ENCODE measurements at regions not wholly inside any gene's neighbourhood (a gene's known extent, or its start where the extent isn't known, plus 50 kb on each side); places are given as distances from the start of the nearest gene placed in this dataset.

DNA sequence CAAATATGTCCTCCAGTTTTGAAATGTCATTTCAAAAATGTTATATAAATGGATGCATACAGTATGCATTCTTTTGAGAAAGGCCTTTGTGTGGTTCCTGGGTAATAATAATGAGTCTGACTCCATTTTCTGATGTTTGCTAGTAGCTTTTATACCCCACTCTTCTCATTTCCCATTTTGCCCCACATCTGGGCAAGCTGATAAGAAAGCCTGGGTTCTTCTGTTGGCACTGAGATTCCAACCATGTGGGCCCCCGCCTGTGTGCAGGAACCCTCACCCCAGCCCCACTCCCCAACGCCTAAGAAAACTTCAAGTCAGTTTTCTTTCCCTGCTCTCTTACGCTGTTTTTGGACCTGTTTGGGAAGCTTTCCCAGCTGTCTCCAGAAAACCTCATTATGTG is 89.4 kb downstream of the SNX18 start:
- H3K4me3 ChIP-seq (replicated peaks in 1 of 2; ENCODE audit: low read depth in 1 of 2, low read length in 2 of 2), result no peak overlapping the region
- H2AFZ ChIP-seq (ENCODE audit: low read depth, low read length, poor library complexity, severe bottlenecking), result no peak overlapping the region
- intact Hi-C loops (cut with micrococcal nuclease), result no loop called here
- ATAC-seq (no peak), DNase-seq (ENCODE audit: low read depth, low spot score) (no peak)
- H3K9me3 ChIP-seq (ENCODE audit: control insufficient read depth in 1 of 2, insufficient read depth in 1 of 2, low read depth in 1 of 2, low read length in 2 of 2), result no peaks in the 10 kb centered on the region
- no peaks in the 10 kb centered on the region; a peak in 1 of 4 replicates for H3K4me1 ChIP-seq (ENCODE audit: control insufficient read depth in 1 of 2, insufficient read depth in 2 of 2, low read length in 2 of 2)
- H3K27me3 ChIP-seq (ENCODE audit: insufficient read depth, low read length), result no peaks in the 10 kb centered on the region
- H3K4me2 ChIP-seq (ENCODE audit: low read length), result no peak overlapping the region
- H3K36me3 ChIP-seq (ENCODE audit: control insufficient read depth in 1 of 2, insufficient read depth in 2 of 2, low read length in 2 of 2), result no peaks in the 10 kb centered on the region
- no peak overlapping the region for H3K27ac ChIP-seq (ENCODE audit: low read depth, low read length)
- no peak overlapping the region for H3K9ac ChIP-seq (ENCODE audit: low read length)
- ChIA-PET CTCF (no interaction called here), POLR2A (no interaction called here), RAD21 (ENCODE audit: low non-redundant PET in 1 of 2, low total read pairs in 2 of 2, uncharacterized antibody in 2 of 2, unreplicated experiment in 2 of 2) (no interaction called here)
- BruUV-seq (replicated peaks), result no TSS peak
- TF ChIP-seq EGR1 (IDR thresholded peaks at IDR 0.05; ENCODE audit: low read depth) (no peak), SIN3A (IDR thresholded peaks at IDR 0.05; ENCODE audit: low read depth) (no peak)
- H4K20me1 ChIP-seq (ENCODE audit: insufficient read depth), result no peaks in the 10 kb centered on the region
- no peaks in the 10 kb centered on the region for H3K9me2 ChIP-seq (ENCODE audit: insufficient read depth)
- H3K79me2 ChIP-seq (ENCODE audit: insufficient read depth, low read length), result no peaks in the 10 kb centered on the region

DNA sequence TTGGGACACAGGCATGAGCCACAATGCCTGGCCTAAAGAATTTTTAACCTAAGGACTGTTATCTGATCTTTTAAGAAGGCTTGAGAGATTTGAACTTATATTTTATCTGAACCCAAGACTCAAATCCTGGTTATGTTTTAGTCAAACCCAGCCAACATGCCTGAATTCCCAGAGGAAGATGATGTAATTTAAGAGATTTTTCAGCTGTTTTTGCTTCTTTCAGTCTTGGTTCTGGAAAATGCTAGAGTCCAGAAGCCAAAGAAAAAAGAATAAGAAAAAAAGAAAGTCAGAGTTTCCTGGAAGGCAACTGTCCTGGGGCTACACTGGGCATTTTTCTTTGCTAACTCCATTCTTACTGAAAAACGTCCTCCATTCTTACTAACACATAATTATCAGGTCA is 85.8 kb downstream of the SNX18 start:
- no peak for ATAC-seq
- intact Hi-C loops (cut with micrococcal nuclease), result no loop called here
- H3K4me2 ChIP-seq (ENCODE audit: low read length), result no peak overlapping the region
- no peak overlapping the region for H3K4me3 ChIP-seq (replicated peaks in 1 of 2; ENCODE audit: low read depth in 1 of 2, low read length in 2 of 2)
- H2AFZ ChIP-seq (ENCODE audit: low read depth, low read length, poor library complexity, severe bottlenecking), result no peak overlapping the region
- no peaks in the 10 kb centered on the region for H3K4me1 ChIP-seq (ENCODE audit: control insufficient read depth in 1 of 2, insufficient read depth in 2 of 2, low read length in 2 of 2)
- CTCF ChIA-PET, result no interaction called here
- no peaks in the 10 kb centered on the region for H3K27me3 ChIP-seq (ENCODE audit: insufficient read depth, low read length)
- no peaks in the 10 kb centered on the region for H3K36me3 ChIP-seq (ENCODE audit: control insufficient read depth in 1 of 2, insufficient read depth in 2 of 2, low read length in 2 of 2)
- POLR2A ChIA-PET, result no interaction called here
- BruUV-seq (replicated peaks), result no TSS peak
- H3K9me3 ChIP-seq (ENCODE audit: control insufficient read depth in 1 of 2, insufficient read depth in 1 of 2, low read depth in 1 of 2, low read length in 2 of 2), result no peaks in the 10 kb centered on the region
- H3K27ac ChIP-seq (ENCODE audit: low read depth, low read length), result no peak overlapping the region
- TF ChIP-seq EZH2 (IDR thresholded peaks at IDR 0.05) (no peak), ZNF274 (IDR thresholded peaks at IDR 0.05; ENCODE audit: low read depth, low read length) (no peak), JUND (IDR thresholded peaks at IDR 0.05) (no peak), ZFX (IDR thresholded peaks at IDR 0.05) (no peak), EZH2phosphoT487 (IDR thresholded peaks at IDR 0.05; ENCODE audit: borderline replicate concordance) (no peak), YY1 (IDR thresholded peaks at IDR 0.05; ENCODE audit: extremely low read depth, insufficient replicate concordance, low read depth, low read length) (no peak), CBX3 (IDR thresholded peaks at IDR 0.05; ENCODE audit: low read depth) (no peak), ELF1 (IDR thresholded peaks at IDR 0.05; ENCODE audit: borderline replicate concordance, low read depth) (no peak), TCF7L2 (IDR thresholded peaks at IDR 0.05; ENCODE audit: borderline replicate concordance, extremely low read depth, insufficient read depth, insufficient read length) (no peak), POLR2AphosphoS5 (IDR thresholded peaks at IDR 0.05; ENCODE audit: low read depth, low read length) (no peak), POLR2A (IDR thresholded peaks at IDR 0.05; ENCODE audit: borderline replicate concordance, extremely low read depth, insufficient read depth, insufficient read length) (no peak), SRF (IDR thresholded peaks at IDR 0.05; ENCODE audit: low read depth) (no peak), SIN3A (IDR thresholded peaks at IDR 0.05; ENCODE audit: low read depth) (no peak), FOSL1 (IDR thresholded peaks at IDR 0.05; ENCODE audit: low read depth) (no peak), EGR1 (IDR thresholded peaks at IDR 0.05; ENCODE audit: low read depth) (no peak), RAD21 (IDR thresholded peaks at IDR 0.05; ENCODE audit: low read depth) (no peak)
- TF ChIP-seq, protein P1, sequence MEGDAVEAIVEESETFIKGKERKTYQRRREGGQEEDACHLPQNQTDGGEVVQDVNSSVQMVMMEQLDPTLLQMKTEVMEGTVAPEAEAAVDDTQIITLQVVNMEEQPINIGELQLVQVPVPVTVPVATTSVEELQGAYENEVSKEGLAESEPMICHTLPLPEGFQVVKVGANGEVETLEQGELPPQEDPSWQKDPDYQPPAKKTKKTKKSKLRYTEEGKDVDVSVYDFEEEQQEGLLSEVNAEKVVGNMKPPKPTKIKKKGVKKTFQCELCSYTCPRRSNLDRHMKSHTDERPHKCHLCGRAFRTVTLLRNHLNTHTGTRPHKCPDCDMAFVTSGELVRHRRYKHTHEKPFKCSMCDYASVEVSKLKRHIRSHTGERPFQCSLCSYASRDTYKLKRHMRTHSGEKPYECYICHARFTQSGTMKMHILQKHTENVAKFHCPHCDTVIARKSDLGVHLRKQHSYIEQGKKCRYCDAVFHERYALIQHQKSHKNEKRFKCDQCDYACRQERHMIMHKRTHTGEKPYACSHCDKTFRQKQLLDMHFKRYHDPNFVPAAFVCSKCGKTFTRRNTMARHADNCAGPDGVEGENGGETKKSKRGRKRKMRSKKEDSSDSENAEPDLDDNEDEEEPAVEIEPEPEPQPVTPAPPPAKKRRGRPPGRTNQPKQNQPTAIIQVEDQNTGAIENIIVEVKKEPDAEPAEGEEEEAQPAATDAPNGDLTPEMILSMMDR (IDR thresholded peaks at IDR 0.05 in 2 of 3, conservative IDR thresholded peaks at IDR 0.05 in 1 of 3; ENCODE audit: borderline replicate concordance in 1 of 3, insufficient read depth in 1 of 3, low read depth in 2 of 3, low read length in 2 of 3), result no peak
- TF ChIP-seq, protein P2, sequence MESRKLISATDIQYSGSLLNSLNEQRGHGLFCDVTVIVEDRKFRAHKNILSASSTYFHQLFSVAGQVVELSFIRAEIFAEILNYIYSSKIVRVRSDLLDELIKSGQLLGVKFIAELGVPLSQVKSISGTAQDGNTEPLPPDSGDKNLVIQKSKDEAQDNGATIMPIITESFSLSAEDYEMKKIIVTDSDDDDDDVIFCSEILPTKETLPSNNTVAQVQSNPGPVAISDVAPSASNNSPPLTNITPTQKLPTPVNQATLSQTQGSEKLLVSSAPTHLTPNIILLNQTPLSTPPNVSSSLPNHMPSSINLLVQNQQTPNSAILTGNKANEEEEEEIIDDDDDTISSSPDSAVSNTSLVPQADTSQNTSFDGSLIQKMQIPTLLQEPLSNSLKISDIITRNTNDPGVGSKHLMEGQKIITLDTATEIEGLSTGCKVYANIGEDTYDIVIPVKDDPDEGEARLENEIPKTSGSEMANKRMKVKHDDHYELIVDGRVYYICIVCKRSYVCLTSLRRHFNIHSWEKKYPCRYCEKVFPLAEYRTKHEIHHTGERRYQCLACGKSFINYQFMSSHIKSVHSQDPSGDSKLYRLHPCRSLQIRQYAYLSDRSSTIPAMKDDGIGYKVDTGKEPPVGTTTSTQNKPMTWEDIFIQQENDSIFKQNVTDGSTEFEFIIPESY (IDR thresholded peaks at IDR 0.05; ENCODE audit: extremely low read depth, insufficient replicate concordance, low read length), result no peak
- TF ChIP-seq, protein P3, sequence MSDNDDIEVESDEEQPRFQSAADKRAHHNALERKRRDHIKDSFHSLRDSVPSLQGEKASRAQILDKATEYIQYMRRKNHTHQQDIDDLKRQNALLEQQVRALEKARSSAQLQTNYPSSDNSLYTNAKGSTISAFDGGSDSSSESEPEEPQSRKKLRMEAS (IDR thresholded peaks at IDR 0.05), result no peak
- TF ChIP-seq, protein P4, sequence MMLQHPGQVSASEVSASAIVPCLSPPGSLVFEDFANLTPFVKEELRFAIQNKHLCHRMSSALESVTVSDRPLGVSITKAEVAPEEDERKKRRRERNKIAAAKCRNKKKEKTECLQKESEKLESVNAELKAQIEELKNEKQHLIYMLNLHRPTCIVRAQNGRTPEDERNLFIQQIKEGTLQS (IDR thresholded peaks at IDR 0.05), result no peak
- no peak for DNase-seq (ENCODE audit: low read depth, low spot score)
- H3K9ac ChIP-seq (ENCODE audit: low read length), result no peak overlapping the region
- H3K79me2 ChIP-seq (ENCODE audit: insufficient read depth, low read length), result no peaks in the 10 kb centered on the region
- no peaks in the 10 kb centered on the region for H4K20me1 ChIP-seq (ENCODE audit: insufficient read depth)
- RAD21 ChIA-PET (ENCODE audit: low non-redundant PET in 1 of 2, low total read pairs in 2 of 2, uncharacterized antibody in 2 of 2, unreplicated experiment in 2 of 2), result no interaction called here
- H3K9me2 ChIP-seq (ENCODE audit: insufficient read depth), result no peaks in the 10 kb centered on the region

Measured in HCT116 (cell line).